T-cell (primary cell): ENCODE measurements at regions not wholly inside any gene's neighbourhood (a gene's known extent, or its start where the extent isn't known, plus 50 kb on each side); places are given as distances from the start of the nearest gene placed in this dataset.

Experiments
- ATAC-seq, 4 experiments: fragments of 200-7000 bp in 3 of 4; fragments of 150-1000 bp in 1 of 4; cut with Tn5 transposase; replicated peaks in 1 of 4; 1 replicate in 3 of 4; 2 replicates in 1 of 4; pipeline ENCODE4 v1.10.0; 2021; ENCODE audit warnings: moderate library complexity in 3 of 4, mild to moderate bottlenecking in 2 of 4, moderate number of reproducible peaks in 1 of 4
- CTCF ChIA-PET, 2 donors: fragments of 300-600 bp; sonication (Branson Sonifier 250); formaldehyde crosslinking; loops; one replicate each; lab custom pipeline; 2022; ENCODE audit warnings: antibody characterized with exemption in 2 of 2; lab: Charles Lee
- POLR2A ChIA-PET, 2 donors: fragments of 300-600 bp; sonication (Branson Sonifier 250); formaldehyde crosslinking; loops; one replicate each; lab custom pipeline; 2022; ENCODE audit warnings: antibody characterized with exemption in 2 of 2; lab: Charles Lee
- DNase-seq, 35 experiments: peaks; one replicate each; pipeline versions ENCODE4 v3.0.0 to v3.0.0-alpha.2; 2013 to 2023
- H3K27ac ChIP-seq: one replicate; pipeline ENCODE4 v1.5.1; 2013; ENCODE audit warnings: low read length
- H3K27me3 ChIP-seq, 2 experiments: replicated peaks in 1 of 2; 1 replicate in 1 of 2; 2 replicates in 1 of 2; pipeline versions ENCODE4 v1.6.1 to v1.7.0; 2013; ENCODE audit warnings: low read length in 1 of 2, mixed read lengths in 1 of 2; ENCODE audit not compliant: control insufficient read depth in 2 of 2, insufficient read depth in 2 of 2; ENCODE audit errors: extremely low read depth in 1 of 2
- H3K36me3 ChIP-seq, 2 donors: 1 replicate in 1 of 2; 2 replicates in 1 of 2; pipeline versions ENCODE4 v1.6.1 to v1.7.0; 2013; ENCODE audit warnings: low read length in 1 of 2; ENCODE audit not compliant: control insufficient read depth in 2 of 2, insufficient read depth in 1 of 2; ENCODE audit errors: extremely low read depth in 1 of 2
- H3K4me1 ChIP-seq, 2 experiments: 1 replicate in 1 of 2; 2 replicates in 1 of 2; pipeline versions ENCODE4 v1.6.1 to v1.7.0; 2013; ENCODE audit warnings: low read length in 2 of 2, mixed read lengths in 1 of 2; ENCODE audit not compliant: insufficient read depth in 2 of 2, control insufficient read depth in 1 of 2; ENCODE audit errors: extremely low read depth in 1 of 2
- H3K4me3 ChIP-seq, 2 donors: 1 replicate in 1 of 2; 2 replicates in 1 of 2; pipeline versions ENCODE4 v1.5.1 to v1.7.0; 2013; ENCODE audit warnings: mild to moderate bottlenecking in 2 of 2, low read length in 1 of 2, moderate library complexity in 1 of 2; ENCODE audit not compliant: control insufficient read depth in 1 of 2; ENCODE audit errors: extremely low read depth in 1 of 2
- H3K9me3 ChIP-seq: 2 replicates; pipeline ENCODE4 v1.7.0; 2013
- H3K27ac Mint-ChIP-seq, 2 donors: one replicate each; pipeline ENCODE4 v1.8.0; 2020 to 2021; ENCODE audit warnings: mild to moderate bottlenecking in 2 of 2, mixed read lengths in 2 of 2
- H3K27me3 Mint-ChIP-seq, 2 donors: one replicate each; pipeline ENCODE4 v1.8.0; 2021 to 2022; ENCODE audit warnings: mixed read lengths in 2 of 2
- H3K36me3 Mint-ChIP-seq: one replicate; pipeline ENCODE4 v1.8.0; 2021; ENCODE audit warnings: mixed read lengths
- H3K4me1 Mint-ChIP-seq, 3 donors: one replicate each; pipeline ENCODE4 v1.8.0; 2020 to 2022; ENCODE audit warnings: mixed read lengths in 3 of 3, mild to moderate bottlenecking in 1 of 3
- H3K4me3 Mint-ChIP-seq, 3 donors: one replicate each; pipeline ENCODE4 v1.8.0; 2020 to 2022; ENCODE audit warnings: mild to moderate bottlenecking in 3 of 3, mixed read lengths in 3 of 3, moderate library complexity in 3 of 3
- H3K9me3 Mint-ChIP-seq, 3 donors: one replicate each; pipeline ENCODE4 v1.8.0; 2020 to 2022; ENCODE audit warnings: mixed read lengths in 3 of 3
- WGBS: methylation state at CpG from one replicate; pipeline ENCODE4 v1.1.5; 2013; ENCODE audit warnings: missing lambda C conversion rate; ENCODE audit not compliant: insufficient coverage; 5-methylcytosine and 5-hydroxymethylcytosine counted together

GRCh38 chr6:94401311-94401710 is 982.0 kb upstream of the EPHA7 start:
- no peak for ATAC-seq
- Mint-ChIP-seq H3K4me3 (no peak overlapping the region), H3K27ac (no peak overlapping the region), H3K4me1 (no peaks in the 10 kb centered on the region), H3K9me3 (peaks cover 0 to 7% (median 0%) of the 10 kb centered on the region in 3 donors), H3K36me3 (no peaks in the 10 kb centered on the region), H3K27me3 (no peaks in the 10 kb centered on the region)
- Histone ChIP-seq H3K4me1 (no peaks in the 10 kb centered on the region), H3K27ac (no peak overlapping the region), H3K4me3 (no peak overlapping the region), H3K9me3 (no peaks in the 10 kb centered on the region), H3K36me3 (no peaks in the 10 kb centered on the region), H3K27me3 (no peaks in the 10 kb centered on the region)
- DNase-seq, result no peak
- WGBS, result 80% methylated on average over 1 of the region's 3 CpGs
- CTCF ChIA-PET, result no interaction called here
- POLR2A ChIA-PET, result no interaction called here

DNA sequence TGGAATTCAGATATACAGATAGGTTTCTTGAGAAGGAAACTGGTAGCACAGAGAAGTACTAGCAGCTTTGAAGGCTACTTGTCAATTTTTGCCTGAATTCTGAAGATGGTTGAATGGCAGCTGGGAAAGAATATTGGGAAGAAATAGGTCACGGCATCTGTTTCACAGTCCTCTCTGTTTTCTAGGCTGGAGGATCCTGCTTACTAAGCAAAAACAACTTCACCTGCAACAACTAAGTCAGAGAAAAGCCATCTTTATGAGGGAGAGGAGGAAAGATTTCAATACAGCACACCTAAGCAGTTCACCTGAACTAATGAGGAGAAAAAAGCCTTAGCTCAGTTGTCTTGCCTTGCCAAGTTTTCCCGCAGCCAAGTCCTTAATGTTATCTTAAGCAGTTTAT is 975.5 kb upstream of the EPHA7 start:
- no peaks in the 10 kb centered on the region for H3K4me1 ChIP-seq
- Mint-ChIP-seq H3K27me3 (no peaks in the 10 kb centered on the region), H3K4me3 (no peak overlapping the region), H3K9me3 (peaks cover 0 to 9% (median 2%) of the 10 kb centered on the region in 3 donors), H3K4me1 (no peaks in the 10 kb centered on the region), H3K36me3 (no peaks in the 10 kb centered on the region), H3K27ac (no peak overlapping the region)
- ATAC-seq (no peak), DNase-seq (no peak)
- H3K4me3 ChIP-seq, result no peak overlapping the region
- POLR2A ChIA-PET, result no interaction called here
- H3K36me3 ChIP-seq, result no peaks in the 10 kb centered on the region
- CTCF ChIA-PET, result no interaction called here
- no peak overlapping the region for H3K27ac ChIP-seq
- H3K27me3 ChIP-seq, result no peaks in the 10 kb centered on the region
- H3K9me3 ChIP-seq, result no peaks in the 10 kb centered on the region
- WGBS, result no CpG with 5 or more reads among the region's 2 CpGs

DNA sequence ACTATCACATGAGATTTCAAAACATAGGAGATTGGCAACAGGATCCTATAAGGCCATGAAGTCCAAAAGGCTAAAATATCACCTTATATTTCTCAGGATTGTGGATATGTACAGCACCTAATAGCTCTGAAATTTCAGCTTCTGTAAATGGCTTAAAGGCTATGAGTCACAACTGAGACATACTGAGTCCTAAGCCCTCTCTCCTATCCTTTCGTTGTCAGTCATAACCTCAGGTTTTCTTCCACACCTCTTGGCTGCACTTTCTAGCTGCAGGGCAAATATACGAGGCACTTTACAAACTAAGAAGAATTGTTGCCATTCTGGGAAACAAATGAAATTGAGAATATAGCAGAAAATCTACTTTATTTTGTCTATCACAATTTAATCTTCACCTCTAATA is 969.9 kb upstream of the EPHA7 start:
- Mint-ChIP-seq H3K27me3 (no peaks in the 10 kb centered on the region), H3K4me3 (no peak overlapping the region), H3K27ac (no peak overlapping the region), H3K9me3 (peaks cover 0 to 3% (median 2%) of the 10 kb centered on the region in 3 donors), H3K36me3 (no peaks in the 10 kb centered on the region), H3K4me1 (no peaks in the 10 kb centered on the region)
- H3K4me1 ChIP-seq, result no peaks in the 10 kb centered on the region
- H3K9me3 ChIP-seq, result no peaks in the 10 kb centered on the region
- H3K27ac ChIP-seq, result no peak overlapping the region
- POLR2A ChIA-PET, result no interaction called here
- CTCF ChIA-PET, result no interaction called here
- DNase-seq, result no peak
- no CpG with 5 or more reads among the region's 2 CpGs for WGBS
- no peak for ATAC-seq
- no peak overlapping the region for H3K4me3 ChIP-seq
- no peaks in the 10 kb centered on the region for H3K27me3 ChIP-seq
- no peaks in the 10 kb centered on the region for H3K36me3 ChIP-seq

- Mint-ChIP-seq H3K4me1 (no peaks in the 10 kb centered on the region), H3K9me3 (peaks cover 0 to 6% (median 3%) of the 10 kb centered on the region in 3 donors), H3K27me3 (no peaks in the 10 kb centered on the region), H3K4me3 (no peak overlapping the region), H3K27ac (no peak overlapping the region), H3K36me3 (no peaks in the 10 kb centered on the region)
- no CpG with 5 or more reads among the region's 1 CpG for WGBS
- Histone ChIP-seq H3K4me3 (no peak overlapping the region), H3K4me1 (no peaks in the 10 kb centered on the region), H3K36me3 (no peaks in the 10 kb centered on the region), H3K27me3 (no peaks in the 10 kb centered on the region), H3K9me3 (no peaks in the 10 kb centered on the region), H3K27ac (no peak overlapping the region)
- ATAC-seq, result no peak
- no peak for DNase-seq
- POLR2A ChIA-PET, result no interaction called here
- CTCF ChIA-PET, result no interaction called here
Measured at GRCh38 chr6:94377835-94378234, 958.5 kb upstream of the EPHA7 start.

DNA sequence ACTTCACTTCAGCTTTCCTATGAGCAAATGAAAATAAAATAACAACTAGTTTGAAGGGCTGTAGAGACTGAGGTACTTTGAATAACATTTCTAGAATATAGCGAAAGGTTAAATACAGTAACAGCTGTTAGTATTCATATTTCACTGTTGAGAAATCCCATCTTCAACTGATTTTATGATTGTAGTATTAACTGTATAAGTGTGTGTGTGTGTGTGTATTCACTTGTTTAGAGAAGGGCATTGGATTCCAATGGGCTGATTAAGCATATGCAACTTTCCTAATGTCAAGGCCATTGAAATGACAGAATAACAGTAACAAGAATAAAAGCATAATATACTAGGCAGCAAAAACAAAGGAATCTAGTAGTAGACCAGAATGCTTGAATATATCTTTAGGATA is 957.5 kb upstream of the EPHA7 start:
- Mint-ChIP-seq H3K36me3 (no peaks in the 10 kb centered on the region), H3K9me3 (peaks cover 0 to 4% (median 3%) of the 10 kb centered on the region in 3 donors), H3K27ac (no peak overlapping the region), H3K4me1 (no peaks in the 10 kb centered on the region), H3K27me3 (no peaks in the 10 kb centered on the region), H3K4me3 (no peak overlapping the region)
- WGBS, result no CpG with 5 or more reads among the region's 1 CpG
- Histone ChIP-seq H3K4me3 (no peak overlapping the region), H3K36me3 (no peaks in the 10 kb centered on the region), H3K9me3 (no peaks in the 10 kb centered on the region), H3K27ac (no peak overlapping the region), H3K4me1 (no peaks in the 10 kb centered on the region), H3K27me3 (no peaks in the 10 kb centered on the region)
- ATAC-seq, result no peak
- ChIA-PET CTCF (no interaction called here), POLR2A (no interaction called here)
- DNase-seq, result no peak

DNA sequence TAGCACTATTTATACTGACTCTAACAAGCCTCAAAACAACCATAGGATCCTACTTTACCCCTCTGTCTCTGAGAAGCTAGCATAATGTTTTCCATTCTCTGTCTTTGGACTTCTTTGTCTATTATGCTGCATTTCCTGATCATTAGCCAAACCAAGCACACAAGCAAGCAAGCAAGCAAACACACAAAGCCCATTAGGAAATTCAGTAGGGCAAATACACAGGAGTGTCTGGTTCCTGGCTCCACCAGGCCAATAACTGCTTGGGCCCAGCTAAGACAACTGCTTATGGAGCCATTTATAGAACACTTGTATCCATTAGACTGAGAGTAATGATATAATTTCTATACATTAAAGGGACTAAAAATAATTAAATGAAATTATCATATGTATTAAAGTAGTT is 952.9 kb upstream of the EPHA7 start:
- H3K9me3 Mint-ChIP-seq, result peaks cover 0 to 7% (median 3%) of the 10 kb centered on the region in 3 donors
- no peaks in the 10 kb centered on the region for H3K27me3 Mint-ChIP-seq
- H3K4me3 Mint-ChIP-seq, result no peak overlapping the region
- no peak overlapping the region for H3K27ac ChIP-seq
- CTCF ChIA-PET, result no interaction called here
- no peaks in the 10 kb centered on the region for H3K9me3 ChIP-seq
- H3K27ac Mint-ChIP-seq, result no peak overlapping the region
- POLR2A ChIA-PET, result no interaction called here
- H3K4me1 Mint-ChIP-seq, result no peaks in the 10 kb centered on the region
- H3K4me1 ChIP-seq, result no peaks in the 10 kb centered on the region
- no peak overlapping the region for H3K4me3 ChIP-seq
- H3K36me3 ChIP-seq, result no peaks in the 10 kb centered on the region
- ATAC-seq (no peak), DNase-seq (no peak)
- H3K27me3 ChIP-seq, result no peaks in the 10 kb centered on the region
- no peaks in the 10 kb centered on the region for H3K36me3 Mint-ChIP-seq

DNA sequence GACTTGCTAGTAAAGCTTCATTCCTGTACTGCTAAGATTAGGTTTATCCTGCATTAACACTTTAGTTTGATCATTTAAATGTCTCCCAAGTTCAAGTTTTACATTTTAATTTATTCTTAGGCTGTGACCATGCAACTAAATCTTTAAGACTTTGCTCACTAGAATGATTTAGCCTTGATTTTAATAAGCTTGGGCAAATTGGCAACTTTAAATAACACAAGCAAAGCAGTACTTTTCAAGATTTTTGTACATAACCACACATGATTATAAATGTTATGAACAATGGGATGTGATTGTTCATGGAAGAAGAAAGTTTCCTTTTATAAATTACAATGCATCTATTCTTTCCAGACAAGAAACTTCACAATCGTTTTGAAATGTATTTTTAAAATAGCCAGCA is 948.0 kb upstream of the EPHA7 start:
- peaks cover 6 to 10% (median 7%) of the 10 kb centered on the region in 3 donors for H3K9me3 Mint-ChIP-seq

More for the DNA sequence above, 948.0 kb upstream of the EPHA7 start:
- Histone ChIP-seq H3K4me1 (no peaks in the 10 kb centered on the region), H3K9me3 (no peaks in the 10 kb centered on the region), H3K27ac (no peak overlapping the region), H3K36me3 (no peaks in the 10 kb centered on the region), H3K27me3 (no peaks in the 10 kb centered on the region), H3K4me3 (no peak overlapping the region)
- Mint-ChIP-seq H3K36me3 (no peaks in the 10 kb centered on the region), H3K4me1 (no peaks in the 10 kb centered on the region), H3K27me3 (no peaks in the 10 kb centered on the region), H3K4me3 (no peak overlapping the region), H3K27ac (no peak overlapping the region)
- ATAC-seq, result no peak
- no CpG with 5 or more reads among the region's 1 CpG for WGBS
- no peak for DNase-seq
- CTCF ChIA-PET, result no interaction called here
- POLR2A ChIA-PET, result no interaction called here
